D721Med (cell line): ENCODE measurements at regions not wholly inside any gene's neighbourhood (a gene's known extent, or its start where the extent isn't known, plus 50 kb on each side); places are given as distances from the start of the nearest gene placed in this dataset.
"Not testable (repeated sequence)": the region's sequence is repeated elsewhere in the genome, so short reads cannot be mapped to it uniquely, and the experiment has no call there.

Source experiments
- DNase-seq: peaks from one replicate; pipeline ENCODE4 v3.0.0; 2011; ENCODE audit warnings: low spot score; ENCODE audit not compliant: insufficient read length
- FAIRE-seq: peaks from 2 replicates; lab custom pipeline; 2011; peaks lifted over from hg19 to GRCh38; lab: Jason Lieb, UNC
- CTCF ChIP-seq: IDR thresholded peaks from 2 replicates; pipeline ENCODE4 v1.5.1; 2012; ENCODE audit warnings: mild to moderate bottlenecking, control low read depth; ENCODE audit not compliant: insufficient read depth; ENCODE audit errors: missing control alignments

GRCh38 chrX:3962511-3963311 lies 249.3 kb upstream of the PRKX start:
- DNase-seq (no peak), FAIRE-seq (no peak)
- peak; percentile 27 for TF ChIP-seq CTCF

- TF ChIP-seq CTCF: no peak
- FAIRE-seq (no peak), DNase-seq (no peak)
Observed at GRCh38 chrX:3960952-3961351, 247.5 kb upstream of the PRKX start.

- no peak for TF ChIP-seq CTCF
- FAIRE-seq (no peak), DNase-seq (no peak)
Observed at GRCh38 chrX:3951859-3952258, 238.4 kb upstream of the PRKX start.

GRCh38 chrX:3950373-3950772 lies 236.9 kb upstream of the PRKX start:
- DNase-seq (no peak), FAIRE-seq (no peak)
- no peak for TF ChIP-seq CTCF

- FAIRE-seq: no peak
- no peak for TF ChIP-seq CTCF
- DNase-seq: no peak
Observed at GRCh38 chrX:3943965-3944364, 230.5 kb upstream of the PRKX start.

GRCh38 chrX:3940000-3940610 lies 226.7 kb upstream of the PRKX start:
- FAIRE-seq (peak; percentile 70), DNase-seq (no peak)
- peak; percentile 42 for TF ChIP-seq CTCF

GRCh38 chrX:3938587-3938986 lies 225.1 kb upstream of the PRKX start:
- FAIRE-seq: no peak
- no peak for TF ChIP-seq CTCF
- no peak for DNase-seq

GRCh38 chrX:3935196-3935595 lies 221.7 kb upstream of the PRKX start:
- not testable (repeated sequence) for DNase-seq

GRCh38 chrX:3920424-3921017 lies 207.1 kb upstream of the PRKX start:
- not testable (repeated sequence) for FAIRE-seq, DNase-seq

More at GRCh38 chrX:3935196-3935595, 221.7 kb upstream of the PRKX start:
- not testable (repeated sequence) for FAIRE-seq
